Peyer's patch (tissue), 4 donors: ENCODE measurements at regions not wholly inside any gene's neighbourhood (a gene's known extent, or its start where the extent isn't known, plus 50 kb on each side); places are given as distances from the start of the nearest gene placed in this dataset.

Experiments used
- DNase-seq, 3 donors: peaks; one replicate each; pipeline ENCODE4 v3.0.0-alpha.2; 2017 to 2019
- H3K27ac ChIP-seq, 4 donors: fragments of 200-600 bp; sonication (generic); one replicate each; pipeline ENCODE4 v1.5.1; 2016 to 2019
- H3K27me3 ChIP-seq, 2 donors: fragments of 200-600 bp; sonication (generic); one replicate each; pipeline ENCODE4 v1.5.1; 2019
- H3K36me3 ChIP-seq, 3 donors: fragments of 200-600 bp; sonication (generic); one replicate each; pipeline ENCODE4 v1.5.1; 2016 to 2019
- H3K4me1 ChIP-seq, 4 donors: fragments of 200-600 bp; sonication (generic); one replicate each; pipeline ENCODE4 v1.5.1; 2016 to 2019
- H3K4me3 ChIP-seq, 4 donors: fragments of 200-600 bp; sonication (generic); 1 replicate in 3 of 4; 2 replicates in 1 of 4; pipeline ENCODE4 v1.5.1; 2016 to 2019; ENCODE audit warnings: mild to moderate bottlenecking in 1 of 4
- H3K9me3 ChIP-seq, 4 donors: fragments of 200-600 bp; sonication (generic); one replicate each; pipeline ENCODE4 v1.5.1; 2016 to 2019; ENCODE audit warnings: mild to moderate bottlenecking in 1 of 4
- CTCF ChIP-seq, 6 experiments: fragments of 450-650 bp in 4 of 6; fragments of 200-600 bp in 2 of 6; sonication (generic) in 1 of 6; IDR thresholded peaks; one replicate each; pipeline ENCODE4 v1.5.1; 2017 to 2019; ENCODE audit warnings: antibody characterized with exemption in 6 of 6, mild to moderate bottlenecking in 3 of 6, moderate library complexity in 1 of 6
- POLR2A ChIP-seq, 2 donors: fragments of 450-650 bp; IDR thresholded peaks; one replicate each; pipeline ENCODE4 v1.5.1; 2017; ENCODE audit warnings: antibody characterized with exemption in 2 of 2, mild to moderate bottlenecking in 2 of 2, moderate library complexity in 2 of 2

- no peaks in the 10 kb centered on the region for H3K27me3 ChIP-seq
- TF ChIP-seq CTCF (IDR thresholded peaks at IDR 0.05) (no peak), POLR2A (IDR thresholded peaks at IDR 0.05) (no peak)
- H3K4me1 ChIP-seq = no peaks in the 10 kb centered on the region
- no peak overlapping the region for H3K4me3 ChIP-seq
- no peaks in the 10 kb centered on the region for H3K9me3 ChIP-seq
- H3K36me3 ChIP-seq = no peaks in the 10 kb centered on the region
- no peak for DNase-seq
- H3K27ac ChIP-seq = no peak overlapping the region
Observed at GRCh38 chr10:106435081-106435480, 729.4 kb downstream of the SORCS1 start.

- no peaks in the 10 kb centered on the region for H3K27me3 ChIP-seq
- no peak for DNase-seq
- H3K9me3 ChIP-seq = no peaks in the 10 kb centered on the region
- H3K4me1 ChIP-seq = no peaks in the 10 kb centered on the region
- H3K36me3 ChIP-seq = no peaks in the 10 kb centered on the region
- no peak overlapping the region for H3K4me3 ChIP-seq
- H3K27ac ChIP-seq = no peak overlapping the region
- no peak for TF ChIP-seq CTCF (IDR thresholded peaks at IDR 0.05)
- no peak for TF ChIP-seq POLR2A (IDR thresholded peaks at IDR 0.05)
Observed at GRCh38 chr10:106424981-106425380, 739.5 kb downstream of the SORCS1 start.

GRCh38 chr10:106424054-106424453 lies 740.5 kb downstream of the SORCS1 start:
- TF ChIP-seq POLR2A (IDR thresholded peaks at IDR 0.05) = no peak
- TF ChIP-seq CTCF (IDR thresholded peaks at IDR 0.05) = no peak

GRCh38 chr10:106410331-106410730 lies 754.2 kb downstream of the SORCS1 start:
- no peaks in the 10 kb centered on the region for H3K27me3 ChIP-seq
- H3K4me1 ChIP-seq = no peaks in the 10 kb centered on the region
- H3K27ac ChIP-seq = no peak overlapping the region
- H3K4me3 ChIP-seq = no peak overlapping the region
- H3K9me3 ChIP-seq = no peaks in the 10 kb centered on the region
- TF ChIP-seq CTCF (IDR thresholded peaks at IDR 0.05) (no peak), POLR2A (IDR thresholded peaks at IDR 0.05) (no peak)
- no peaks in the 10 kb centered on the region for H3K36me3 ChIP-seq
- no peak for DNase-seq

More at GRCh38 chr10:106424054-106424453, 740.5 kb downstream of the SORCS1 start:
- Histone ChIP-seq H3K4me3 (no peak overlapping the region), H3K27me3 (no peaks in the 10 kb centered on the region), H3K4me1 (no peaks in the 10 kb centered on the region), H3K36me3 (no peaks in the 10 kb centered on the region), H3K27ac (no peak overlapping the region), H3K9me3 (no peaks in the 10 kb centered on the region)
- no peak for DNase-seq

- Histone ChIP-seq H3K27ac (no peak overlapping the region), H3K9me3 (no peaks in the 10 kb centered on the region), H3K4me3 (no peak overlapping the region), H3K36me3 (no peaks in the 10 kb centered on the region), H3K4me1 (no peaks in the 10 kb centered on the region), H3K27me3 (no peaks in the 10 kb centered on the region)
- DNase-seq = no peak
- TF ChIP-seq POLR2A (IDR thresholded peaks at IDR 0.05) (no peak), CTCF (IDR thresholded peaks at IDR 0.05) (no peak)
Observed at GRCh38 chr10:106405141-106405540, 759.4 kb downstream of the SORCS1 start.

GRCh38 chr10:106402458-106402857 lies 762.0 kb downstream of the SORCS1 start:
- no peaks in the 10 kb centered on the region for H3K9me3 ChIP-seq
- H3K27me3 ChIP-seq = no peaks in the 10 kb centered on the region
- no peak overlapping the region for H3K27ac ChIP-seq
- no peak overlapping the region for H3K4me3 ChIP-seq
- TF ChIP-seq CTCF (IDR thresholded peaks at IDR 0.05) (no peak), POLR2A (IDR thresholded peaks at IDR 0.05) (no peak)
- no peak for DNase-seq
- no peaks in the 10 kb centered on the region for H3K4me1 ChIP-seq
- no peaks in the 10 kb centered on the region for H3K36me3 ChIP-seq
